22Rv1 (cell line): ENCODE measurements at regions not wholly inside any gene's neighbourhood (a gene's known extent, or its start where the extent isn't known, plus 50 kb on each side); places are given as distances from the start of the nearest gene placed in this dataset.

Experiments
- H3K27ac ChIP-seq: fragments of 450-650 bp; 2 replicates; pipeline ENCODE4 v1.5.1; 2017
- CTCF ChIP-seq: fragments of 450-650 bp; IDR thresholded peaks from 2 replicates; pipeline ENCODE4 v1.5.1; 2017; ENCODE audit warnings: mild to moderate bottlenecking
- ZFX ChIP-seq: fragments of 450-650 bp; IDR thresholded peaks from 2 replicates; pipeline ENCODE4 v1.6.1; 2017; ENCODE audit warnings: antibody characterized with exemption, borderline replicate concordance

- no peak overlapping the region for H3K27ac ChIP-seq
These were observed 250.9 kb downstream of the BCL11A start for GRCh38 chr2:60302377-60303126.

GRCh38 chr2:60301726-60302125, 251.7 kb downstream of the BCL11A start:
- no peak overlapping the region for H3K27ac ChIP-seq
- TF ChIP-seq CTCF = no peak
- TF ChIP-seq ZFX = no peak

More at GRCh38 chr2:60302377-60303126, 250.9 kb downstream of the BCL11A start:
- TF ChIP-seq ZFX (no peak), CTCF (no peak)

- TF ChIP-seq ZFX (no peak), CTCF (no peak)
- H3K27ac ChIP-seq = no peak overlapping the region
These were observed 254.3 kb downstream of the BCL11A start for GRCh38 chr2:60299179-60299578.

GRCh38 chr2:60298006-60298696, 255.3 kb downstream of the BCL11A start:
- no peak for TF ChIP-seq ZFX

GRCh38 chr2:60297296-60298005, 256.0 kb downstream of the BCL11A start:
- no peak overlapping the region for H3K27ac ChIP-seq
- TF ChIP-seq CTCF = no peak
- no peak for TF ChIP-seq ZFX

More at GRCh38 chr2:60298006-60298696, 255.3 kb downstream of the BCL11A start:
- H3K27ac ChIP-seq = no peak overlapping the region

GRCh38 chr2:60296219-60296955, 257.1 kb downstream of the BCL11A start:
- no peak overlapping the region for H3K27ac ChIP-seq
- TF ChIP-seq CTCF = no peak
- no peak for TF ChIP-seq ZFX

GRCh38 chr2:60295636-60295962, 257.9 kb downstream of the BCL11A start:
- no peak overlapping the region for H3K27ac ChIP-seq
- TF ChIP-seq CTCF (no peak), ZFX (no peak)
